ENCODE measurements at regions not wholly inside any gene's neighbourhood (a gene's known extent, or its start where the extent isn't known, plus 50 kb on each side); places are given as distances from the start of the nearest gene placed in this dataset.
A peak's percentile ranks its signal among the peaks of the same experiment; 100 is the strongest.

DNA sequence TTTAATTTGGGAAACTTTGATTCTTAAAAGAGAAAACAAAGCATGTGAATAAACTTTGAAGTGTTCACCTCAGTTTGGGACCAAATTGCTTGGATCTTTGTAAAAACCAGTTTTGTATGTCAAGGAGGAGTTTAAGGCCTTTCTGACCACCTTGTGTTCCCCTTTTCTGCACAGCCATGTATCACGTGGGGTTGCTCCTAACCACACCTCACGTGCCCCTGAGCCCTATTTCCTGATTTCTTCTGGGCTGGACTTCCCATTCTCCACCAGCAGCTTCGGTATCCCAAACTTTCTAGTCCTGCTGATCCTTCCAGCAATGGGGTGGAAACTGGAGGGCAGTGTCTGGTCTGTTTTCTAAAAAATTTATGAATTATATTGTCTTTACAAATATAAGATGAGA lies 76.4 kb upstream of the STT3B start:
- no peak for DNase-seq (ENCODE audit: low spot score)

DNA sequence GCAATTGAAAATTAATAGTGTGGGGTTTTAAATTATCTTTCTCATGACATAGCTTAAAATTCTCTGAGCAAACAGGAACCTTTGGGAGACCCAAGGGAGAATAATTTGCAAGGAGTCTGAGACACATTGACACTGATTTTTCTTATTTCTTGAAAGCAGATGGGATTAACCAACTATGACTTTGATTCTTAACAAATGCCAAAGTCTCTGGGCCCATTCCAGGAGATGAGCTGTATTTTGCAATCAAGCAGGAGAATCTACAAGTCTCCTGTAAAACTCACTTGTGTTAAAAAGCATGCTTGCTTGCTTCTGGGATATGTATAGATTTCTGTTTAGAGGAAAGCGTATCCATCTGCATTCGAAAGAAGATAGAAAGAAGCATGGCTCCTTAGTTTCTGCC lies 71.3 kb upstream of the STT3B start:
- DNase-seq (ENCODE audit: low spot score) = no peak

DNA sequence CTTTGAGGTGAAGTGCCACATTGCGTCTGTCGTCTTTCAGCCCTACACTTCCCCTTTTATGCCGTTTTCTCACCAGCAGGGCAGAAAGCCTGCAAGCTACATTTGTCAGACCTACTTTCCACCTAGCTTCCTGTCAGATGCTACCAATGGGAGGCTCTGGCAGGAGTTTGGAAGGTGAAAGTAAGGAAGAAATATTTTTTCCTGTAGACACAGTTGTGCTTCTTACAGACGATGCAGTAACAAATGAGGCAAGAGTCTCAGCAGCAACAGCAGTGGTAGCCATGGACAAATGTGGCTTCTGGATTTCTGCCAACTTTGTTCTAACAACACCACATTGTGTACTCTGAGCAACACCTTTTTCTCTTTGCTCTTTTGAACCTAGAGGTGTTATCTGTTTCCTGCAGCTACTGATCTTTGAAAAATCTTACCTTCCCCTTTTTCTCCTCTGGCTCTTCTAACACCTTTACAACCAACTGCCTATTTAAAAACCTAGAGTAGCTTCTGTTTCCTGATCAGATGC lies 70.6 kb upstream of the STT3B start:
- no peak for DNase-seq (ENCODE audit: low spot score)

DNA sequence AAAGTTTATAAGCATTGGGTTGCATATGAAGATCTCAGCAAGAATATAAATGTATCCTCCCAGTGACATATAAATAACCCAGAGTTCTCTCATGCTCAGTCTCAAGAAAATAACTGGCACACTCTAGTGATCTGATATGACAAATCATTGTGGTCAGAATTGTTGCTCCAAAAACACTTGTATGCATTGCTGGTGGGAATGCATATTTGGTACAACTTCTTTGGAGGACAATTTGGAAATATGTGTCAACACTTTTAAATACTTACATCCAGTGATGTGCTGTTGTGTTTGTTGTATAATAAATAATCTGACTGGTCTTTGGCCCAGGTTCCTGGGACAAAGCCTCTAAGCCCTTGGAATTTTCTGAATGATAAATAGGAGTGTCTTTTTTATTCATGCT lies 66.7 kb upstream of the STT3B start:
- no peak for DNase-seq (ENCODE audit: low spot score)

DNA sequence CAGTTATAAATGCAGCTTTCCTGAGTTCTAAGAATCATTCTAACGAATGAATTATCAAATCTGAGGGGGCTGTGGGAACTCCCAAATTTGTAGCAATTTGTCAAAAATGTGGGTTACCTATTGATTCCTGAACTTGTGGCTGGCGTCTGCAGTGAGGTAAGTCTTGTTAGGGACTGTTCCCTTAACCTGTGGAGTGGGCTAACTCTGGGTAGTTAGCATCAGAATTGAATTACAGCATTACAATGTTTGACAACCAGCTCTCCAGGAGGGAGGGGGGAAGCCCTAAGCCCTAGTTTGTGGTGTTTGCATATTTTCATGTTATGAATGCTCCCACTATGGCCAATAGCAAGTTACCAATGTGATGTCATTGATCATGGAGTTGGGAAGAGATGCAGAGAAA lies 65.9 kb upstream of the STT3B start:
- no peak for DNase-seq (ENCODE audit: low spot score)

DNA sequence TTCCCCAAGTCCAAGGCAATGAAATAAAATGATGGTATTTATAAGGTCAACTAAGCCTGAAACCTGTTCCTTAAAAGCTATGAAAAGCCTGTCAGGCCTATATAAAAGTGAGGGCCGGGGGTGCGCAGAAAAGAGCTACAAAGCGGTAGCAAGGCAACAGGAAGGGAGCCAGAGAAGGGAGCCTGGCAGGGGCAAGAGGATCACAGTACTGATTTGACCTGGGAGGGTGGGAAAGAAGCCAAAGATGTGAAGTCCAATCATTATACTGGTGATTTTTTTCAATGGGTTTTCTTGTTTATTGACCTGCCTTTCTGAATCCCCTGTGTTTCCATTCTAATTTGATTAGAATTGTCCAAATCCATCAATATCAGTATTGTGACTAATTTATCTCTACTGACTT lies 64.3 kb upstream of the STT3B start:
- no peak for DNase-seq (ENCODE audit: low spot score)

DNA sequence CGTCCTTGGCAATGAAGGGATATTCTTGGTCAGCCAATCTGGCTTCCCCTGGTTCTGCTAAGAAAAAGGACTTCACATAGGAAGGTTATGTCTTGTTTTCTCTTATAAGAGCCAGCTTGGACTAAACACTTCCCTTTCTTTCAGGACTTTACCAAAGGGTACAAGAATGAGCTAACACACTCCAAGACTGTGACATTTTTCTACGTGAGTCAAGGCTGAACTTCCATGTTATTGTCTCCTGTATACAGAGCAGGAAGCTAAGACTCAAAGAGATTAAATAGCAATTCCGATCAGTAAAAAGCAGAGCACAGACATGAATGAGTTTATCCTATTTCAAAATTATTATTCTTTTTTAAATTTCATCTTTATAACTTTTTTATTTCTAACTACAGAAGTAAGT lies 63.3 kb upstream of the STT3B start:
- no peak for DNase-seq (ENCODE audit: low spot score)

DNA sequence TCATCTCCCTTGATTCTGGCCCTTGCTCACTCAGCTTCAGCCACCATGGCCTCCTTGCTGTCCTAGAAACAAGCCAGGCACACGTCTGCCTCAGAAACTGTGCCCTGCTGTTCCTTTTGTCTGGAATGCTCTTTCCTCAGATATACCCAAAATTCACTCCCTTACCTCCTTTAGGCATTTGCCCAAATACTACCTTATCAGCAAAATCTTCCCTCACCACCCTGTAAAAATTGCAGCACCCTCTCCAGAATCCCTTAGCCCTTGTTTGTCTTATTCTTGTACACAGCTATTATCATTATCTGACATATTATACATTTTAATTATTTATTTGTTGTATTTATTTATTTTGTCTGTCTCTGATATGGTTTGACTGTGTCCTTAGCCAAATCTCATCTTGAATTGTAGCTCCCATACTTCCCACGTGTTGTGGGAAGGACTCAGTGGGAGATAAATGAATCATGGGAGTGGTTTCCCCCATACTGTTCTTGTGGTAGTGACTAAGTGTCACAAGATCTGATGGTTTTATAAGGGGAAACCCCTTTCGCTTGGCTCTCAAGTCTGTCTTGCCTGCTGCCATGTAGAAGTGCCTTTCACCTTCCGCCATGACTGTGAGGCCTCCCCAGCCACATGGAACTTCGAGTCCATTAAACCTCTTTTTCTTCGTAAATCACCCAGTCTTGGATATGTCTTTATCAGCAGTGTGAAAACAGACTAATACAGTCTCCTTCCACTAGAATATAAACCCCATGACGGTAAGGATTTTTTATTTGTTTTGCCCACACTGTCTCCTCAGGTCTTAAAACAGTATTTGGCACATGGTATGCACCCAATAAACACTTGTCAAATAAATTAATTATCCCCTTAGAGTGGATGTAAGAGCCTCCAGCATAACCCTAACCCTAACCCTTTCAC lies 60.0 kb upstream of the STT3B start:
- DNase-seq (ENCODE audit: low spot score) = peak; percentile 27

DNA sequence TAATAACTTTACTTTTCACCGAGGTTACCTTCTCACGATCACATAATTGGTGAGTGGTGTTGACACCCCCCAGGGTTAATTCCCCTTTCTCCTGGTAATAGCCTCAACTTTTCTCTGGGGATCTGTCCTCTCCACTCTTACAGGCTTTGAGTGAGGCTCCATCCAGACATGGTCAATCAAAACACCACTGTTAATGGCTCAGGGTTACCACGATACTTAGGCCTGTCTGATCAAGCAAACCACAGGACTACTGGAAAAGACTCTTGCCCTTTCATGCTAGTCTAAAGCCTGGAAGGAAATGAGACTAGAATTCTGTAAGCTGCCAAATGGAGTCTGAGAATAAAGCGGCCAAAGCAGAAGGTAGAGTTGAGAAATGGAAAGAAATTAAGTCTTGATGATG lies 56.5 kb upstream of the STT3B start:
- DNase-seq (ENCODE audit: low spot score) = no peak

DNA sequence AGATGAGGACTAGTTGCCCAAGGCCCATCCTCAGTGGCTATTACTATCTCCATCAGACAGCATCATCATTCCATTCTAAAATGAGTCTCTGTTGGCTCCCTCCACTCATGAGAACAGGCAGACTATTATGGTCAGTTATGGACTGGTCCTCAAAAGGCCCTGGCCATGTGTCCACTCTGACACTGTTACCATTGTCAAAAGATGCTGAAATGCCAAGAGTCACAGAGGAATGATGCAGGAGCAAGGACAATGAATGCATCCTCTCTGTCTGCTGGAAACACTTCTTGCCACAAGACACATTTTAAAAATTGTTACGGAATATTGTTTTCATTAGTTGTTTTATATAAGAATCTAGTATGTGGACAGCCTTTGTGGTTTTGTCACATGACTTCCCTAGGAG lies 53.3 kb upstream of the STT3B start:
- DNase-seq (ENCODE audit: low spot score) = no peak

DNA sequence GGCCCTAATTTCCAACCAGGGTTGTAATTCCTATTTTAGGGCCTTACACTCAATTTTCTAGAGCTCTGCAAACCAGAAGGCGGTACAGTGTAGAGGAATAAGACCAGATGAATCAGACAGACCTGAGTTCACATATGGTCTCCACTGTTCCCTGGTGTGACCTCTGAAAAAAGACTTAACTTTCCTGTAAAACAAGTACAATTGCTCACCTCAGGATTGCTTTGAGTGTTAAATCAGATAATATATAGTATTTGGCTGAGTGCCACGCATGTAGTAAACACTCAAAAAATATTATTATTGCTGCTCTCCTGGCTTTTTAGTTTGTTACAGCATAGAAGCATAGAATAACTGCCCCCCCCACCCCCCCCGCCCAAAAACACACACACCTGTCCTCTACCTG lies 51.0 kb upstream of the STT3B start:
- DNase-seq (ENCODE audit: low spot score) = no peak

DNA sequence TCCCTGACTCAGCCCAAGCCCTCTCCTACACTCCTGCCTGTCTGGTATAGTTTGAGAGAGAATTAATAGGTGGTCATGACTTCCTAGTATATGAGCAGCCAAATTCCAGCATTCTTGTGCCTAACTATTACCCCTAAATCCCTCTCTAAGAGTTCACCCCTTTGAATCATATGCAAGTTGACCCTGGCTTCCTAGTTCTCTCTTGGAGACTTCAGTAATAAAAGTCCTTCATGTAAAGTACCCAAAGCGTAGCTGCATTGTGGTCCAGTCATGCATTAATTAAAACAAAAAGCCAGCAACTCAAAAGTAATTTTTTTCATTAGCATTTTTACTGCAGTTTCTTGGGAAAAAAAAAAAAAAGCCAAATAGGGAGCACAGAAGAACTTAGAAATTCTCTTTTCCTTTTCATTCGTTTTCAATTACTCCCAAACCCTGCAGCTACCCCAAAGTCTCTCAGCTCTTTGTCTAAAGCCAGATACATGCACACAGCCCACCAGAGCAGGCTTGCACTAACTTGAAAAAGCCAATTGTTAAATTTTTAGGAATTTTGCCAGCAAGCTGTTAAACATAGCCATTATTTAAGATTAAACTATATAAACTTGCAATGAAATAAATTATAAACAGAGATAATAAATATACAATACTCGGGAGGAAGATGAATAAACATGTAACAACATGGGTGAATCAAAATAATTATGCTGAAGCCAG lies 50.1 kb upstream of the STT3B start:
- no peak for DNase-seq (ENCODE audit: low spot score)

Data from H4 (cell line).